OCI-LY3 (cell line): ENCODE measurements at regions not wholly inside any gene's neighbourhood (a gene's known extent, or its start where the extent isn't known, plus 50 kb on each side); places are given as distances from the start of the nearest gene placed in this dataset.

Source experiments
- H2AFZ ChIP-seq: fragments of 200-600, 300-600 bp; shearing (Covaris generic); 2 replicates; pipeline ENCODE4 v1.6.0; 2014; ENCODE audit warnings: antibody characterized with exemption, low read depth, low read length
- H3K27ac ChIP-seq: fragments of 200-600, 300-600 bp; sonication (generic); 2 replicates; pipeline ENCODE4 v1.5.1; 2014; ENCODE audit warnings: mild to moderate bottlenecking, low read length, moderate library complexity, mixed read lengths
- H3K27me3 ChIP-seq: fragments of 200-600, 300-600 bp; sonication (generic); 2 replicates; pipeline ENCODE4 v1.6.1; 2014; ENCODE audit warnings: low read depth, low read length, mixed read lengths
- H3K36me3 ChIP-seq: fragments of 200-600, 300-600 bp; sonication (generic); replicated peaks from 2 replicates; pipeline ENCODE3; 2014; ENCODE audit warnings: low read depth, low read length, mixed read lengths
- H3K4me1 ChIP-seq: fragments of 300-600, 200-600 bp; sonication (generic); 2 replicates; pipeline ENCODE4 v1.6.1; 2014; ENCODE audit warnings: low read length, mixed read lengths
- H3K4me2 ChIP-seq: fragments of 200-600, 300-600 bp; sonication (generic); 2 replicates; pipeline ENCODE4 v1.6.1; 2014; ENCODE audit warnings: low read length, mixed read lengths
- H3K4me3 ChIP-seq: fragments of 300-600, 200-600 bp; sonication (generic); 2 replicates; pipeline ENCODE4 v1.5.1; 2014; ENCODE audit warnings: antibody characterized with exemption, mild to moderate bottlenecking, low read length, moderate library complexity
- H3K79me2 ChIP-seq: fragments of 300-600, 200-600 bp; shearing (Covaris generic); 2 replicates; pipeline ENCODE4 v1.6.1; 2014; ENCODE audit warnings: mild to moderate bottlenecking, low read length, mixed read lengths
- H3K9ac ChIP-seq: fragments of 300-600, 200-600 bp; shearing (Covaris generic); 2 replicates; pipeline ENCODE4 v1.6.0; 2014; ENCODE audit warnings: mild to moderate bottlenecking, low read length, moderate library complexity
- H3K9me3 ChIP-seq: fragments of 200-600, 300-600 bp; shearing (Covaris generic); 2 replicates; pipeline ENCODE4 v1.6.1; 2014; ENCODE audit warnings: low read length, mixed read lengths; ENCODE audit not compliant: insufficient read depth
- H4K20me1 ChIP-seq: fragments of 200-600, 300-600 bp; sonication (generic); 2 replicates; pipeline ENCODE4 v1.6.1; 2016; ENCODE audit warnings: low read length, mixed read lengths; ENCODE audit not compliant: insufficient read depth
- EZH2phosphoT487 ChIP-seq: fragments of 200-600 bp; shearing (Covaris generic); IDR thresholded peaks from 2 replicates; pipeline ENCODE4 v1.6.1; 2018; ENCODE audit warnings: antibody characterized with exemption, mixed run types, low read depth
- TF ChIP-seq, protein P1 (sequence below): fragments of 200-600, 300-600 bp; sonication (generic); IDR thresholded peaks from 2 replicates; pipeline ENCODE4 v1.5.1; 2014; ENCODE audit warnings: antibody characterized with exemption, low read length, low read depth

DNA sequence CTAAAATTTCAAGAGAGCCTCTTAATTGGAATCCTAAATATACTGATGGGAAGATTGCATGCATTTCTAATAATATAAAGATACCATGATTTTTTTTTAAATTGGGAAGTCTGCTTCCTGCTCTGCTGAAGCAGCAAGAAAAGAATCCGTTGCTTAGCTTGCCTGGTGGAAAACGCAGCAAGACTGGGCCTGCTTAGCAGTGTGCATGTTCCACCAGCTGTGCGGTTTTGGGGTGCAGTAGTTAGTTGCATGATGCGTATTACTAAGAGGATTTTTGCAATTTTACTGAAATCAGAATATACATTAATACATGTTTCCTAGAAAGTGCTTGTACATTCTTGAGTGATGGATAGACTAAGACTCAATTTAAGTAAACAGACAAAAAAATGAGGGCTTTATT, 319.9 kb downstream of the CMPK2 start:
- H3K4me2 ChIP-seq, result no peak overlapping the region
- H3K79me2 ChIP-seq, result no peaks in the 10 kb centered on the region
- no peak overlapping the region for H3K27ac ChIP-seq
- no peak overlapping the region for H3K9ac ChIP-seq
- H4K20me1 ChIP-seq, result no peaks in the 10 kb centered on the region
- H3K27me3 ChIP-seq, result no peaks in the 10 kb centered on the region
- H3K4me1 ChIP-seq, result no peaks in the 10 kb centered on the region
- H3K9me3 ChIP-seq, result no peaks in the 10 kb centered on the region
- H3K4me3 ChIP-seq, result no peak overlapping the region
- H2AFZ ChIP-seq, result no peak overlapping the region
- no peak for TF ChIP-seq EZH2phosphoT487
- TF ChIP-seq, protein P1, sequence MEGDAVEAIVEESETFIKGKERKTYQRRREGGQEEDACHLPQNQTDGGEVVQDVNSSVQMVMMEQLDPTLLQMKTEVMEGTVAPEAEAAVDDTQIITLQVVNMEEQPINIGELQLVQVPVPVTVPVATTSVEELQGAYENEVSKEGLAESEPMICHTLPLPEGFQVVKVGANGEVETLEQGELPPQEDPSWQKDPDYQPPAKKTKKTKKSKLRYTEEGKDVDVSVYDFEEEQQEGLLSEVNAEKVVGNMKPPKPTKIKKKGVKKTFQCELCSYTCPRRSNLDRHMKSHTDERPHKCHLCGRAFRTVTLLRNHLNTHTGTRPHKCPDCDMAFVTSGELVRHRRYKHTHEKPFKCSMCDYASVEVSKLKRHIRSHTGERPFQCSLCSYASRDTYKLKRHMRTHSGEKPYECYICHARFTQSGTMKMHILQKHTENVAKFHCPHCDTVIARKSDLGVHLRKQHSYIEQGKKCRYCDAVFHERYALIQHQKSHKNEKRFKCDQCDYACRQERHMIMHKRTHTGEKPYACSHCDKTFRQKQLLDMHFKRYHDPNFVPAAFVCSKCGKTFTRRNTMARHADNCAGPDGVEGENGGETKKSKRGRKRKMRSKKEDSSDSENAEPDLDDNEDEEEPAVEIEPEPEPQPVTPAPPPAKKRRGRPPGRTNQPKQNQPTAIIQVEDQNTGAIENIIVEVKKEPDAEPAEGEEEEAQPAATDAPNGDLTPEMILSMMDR, result no peak
- H3K36me3 ChIP-seq, result no peaks in the 10 kb centered on the region

DNA sequence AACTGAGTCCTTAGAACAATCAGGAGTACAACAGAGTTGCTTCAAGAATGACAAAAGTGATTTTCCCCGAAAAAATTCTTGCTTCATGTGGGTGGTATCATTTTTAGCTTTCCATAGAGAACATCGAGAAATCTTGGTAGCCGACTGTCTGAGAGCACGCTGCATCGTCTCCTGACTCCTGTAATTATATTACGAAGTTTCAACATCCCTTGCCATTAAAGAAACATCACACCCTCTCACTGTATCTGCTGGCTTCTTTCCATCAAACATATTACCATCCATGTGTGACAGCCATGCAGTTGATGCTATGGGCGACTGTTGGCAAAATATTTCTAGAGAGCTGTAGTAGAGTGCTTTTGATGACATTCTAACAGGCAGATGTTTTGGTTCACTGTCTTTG, 311.2 kb downstream of the CMPK2 start:
- Histone ChIP-seq H3K27ac (no peak overlapping the region), H3K9ac (no peak overlapping the region), H4K20me1 (no peaks in the 10 kb centered on the region), H3K9me3 (no peaks in the 10 kb centered on the region), H3K4me1 (no peaks in the 10 kb centered on the region), H3K4me2 (no peak overlapping the region), H3K4me3 (no peak overlapping the region), H3K79me2 (no peaks in the 10 kb centered on the region), H3K36me3 (no peaks in the 10 kb centered on the region), H3K27me3 (no peaks in the 10 kb centered on the region), H2AFZ (no peak overlapping the region)
- no peak for TF ChIP-seq EZH2phosphoT487
- TF ChIP-seq, protein P1, result no peak

DNA sequence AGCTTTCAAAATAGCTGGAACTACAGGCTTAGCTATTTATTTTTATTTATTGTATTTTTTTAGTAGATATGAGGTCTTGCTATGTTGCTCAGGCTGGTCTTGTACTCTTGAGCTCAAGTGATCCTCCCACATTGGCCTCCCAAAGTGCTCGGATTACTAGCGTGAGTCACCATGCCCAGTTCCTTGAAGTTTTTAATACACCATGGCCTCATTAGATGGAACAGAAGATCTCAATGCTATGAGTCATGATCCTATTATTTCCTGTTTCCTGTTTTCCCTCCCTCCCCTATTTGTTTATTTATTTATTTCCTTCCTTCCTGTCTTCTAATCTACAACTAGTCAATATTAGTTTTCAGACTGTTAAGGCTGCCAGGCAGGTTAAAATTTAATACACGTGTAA, 309.0 kb downstream of the CMPK2 start:
- H4K20me1 ChIP-seq, result no peaks in the 10 kb centered on the region
- no peaks in the 10 kb centered on the region for H3K36me3 ChIP-seq
- H3K79me2 ChIP-seq, result no peaks in the 10 kb centered on the region
- no peaks in the 10 kb centered on the region for H3K4me1 ChIP-seq
- no peak overlapping the region for H3K4me2 ChIP-seq
- H2AFZ ChIP-seq, result no peak overlapping the region
- TF ChIP-seq, protein P1, result no peak
- TF ChIP-seq EZH2phosphoT487, result no peak
- H3K27ac ChIP-seq, result no peak overlapping the region
- H3K4me3 ChIP-seq, result no peak overlapping the region
- H3K9ac ChIP-seq, result no peak overlapping the region
- H3K27me3 ChIP-seq, result no peaks in the 10 kb centered on the region
- no peaks in the 10 kb centered on the region for H3K9me3 ChIP-seq

DNA sequence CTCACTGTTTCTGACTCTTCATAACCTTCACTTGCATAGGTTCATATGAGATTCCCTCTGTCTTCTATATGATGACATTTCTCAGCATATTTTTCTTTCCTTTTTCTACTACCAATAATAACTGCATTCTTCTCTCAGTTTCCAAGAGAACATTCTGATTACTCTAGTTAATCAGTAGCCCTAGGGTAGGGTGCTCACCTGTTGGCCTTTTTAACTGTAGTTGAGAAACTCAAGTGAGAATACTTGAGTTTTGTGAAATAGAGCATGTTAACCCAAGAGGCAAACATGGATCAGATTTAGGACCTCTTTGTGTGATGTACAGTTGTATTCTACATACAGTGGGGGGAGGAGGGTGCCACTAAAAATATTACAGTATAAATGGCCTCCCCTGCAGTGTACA, 308.0 kb downstream of the CMPK2 start:
- Histone ChIP-seq H4K20me1 (no peaks in the 10 kb centered on the region), H3K4me1 (no peaks in the 10 kb centered on the region), H3K4me3 (no peak overlapping the region), H3K27ac (no peak overlapping the region), H3K36me3 (no peaks in the 10 kb centered on the region), H3K79me2 (no peaks in the 10 kb centered on the region), H3K9ac (no peak overlapping the region), H2AFZ (no peak overlapping the region), H3K9me3 (no peaks in the 10 kb centered on the region), H3K4me2 (no peak overlapping the region), H3K27me3 (no peaks in the 10 kb centered on the region)
- TF ChIP-seq EZH2phosphoT487, result no peak
- TF ChIP-seq, protein P1, result no peak
